PC-9 (cell line): ENCODE measurements at regions not wholly inside any gene's neighbourhood (a gene's known extent, or its start where the extent isn't known, plus 50 kb on each side); places are given as distances from the start of the nearest gene placed in this dataset.
"Not testable (repeated sequence)": the region's sequence is repeated elsewhere in the genome, so short reads cannot be mapped to it uniquely, and the experiment has no call there.

Source experiments
- EZH2 ChIP-seq: fragments of 200-600 bp; sonication (generic); IDR thresholded peaks from 2 replicates; pipeline ENCODE4 v1.8.0; 2017; ENCODE audit warnings: antibody characterized with exemption, low read depth
- TF ChIP-seq, protein P1 (sequence below): fragments of 200-600 bp; sonication (generic); conservative IDR thresholded peaks from 2 replicates; pipeline ENCODE4 v1.6.1; 2017; ENCODE audit warnings: mixed run types, antibody characterized with exemption, mild to moderate bottlenecking, moderate library complexity

DNA sequence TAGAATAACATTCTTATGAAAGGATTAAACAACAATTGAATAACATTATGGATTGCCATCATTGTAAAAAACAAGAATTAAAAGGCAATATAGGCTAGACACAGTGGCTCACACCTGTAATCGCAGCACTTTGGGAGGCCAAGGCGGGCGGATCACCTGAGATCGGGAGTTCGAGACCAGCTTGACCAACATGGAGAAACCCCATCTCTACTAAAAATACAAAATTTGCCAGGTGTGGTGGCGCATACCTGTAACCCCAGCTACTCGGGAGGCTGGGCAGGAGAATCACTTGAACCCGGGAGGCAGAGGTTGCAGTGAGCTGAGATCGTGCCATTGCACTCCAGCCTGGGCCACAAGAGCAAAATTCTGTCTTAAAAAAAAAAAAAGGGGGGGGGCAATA is 63.2 kb downstream of the OR2B2 start:
- TF ChIP-seq, protein P1, sequence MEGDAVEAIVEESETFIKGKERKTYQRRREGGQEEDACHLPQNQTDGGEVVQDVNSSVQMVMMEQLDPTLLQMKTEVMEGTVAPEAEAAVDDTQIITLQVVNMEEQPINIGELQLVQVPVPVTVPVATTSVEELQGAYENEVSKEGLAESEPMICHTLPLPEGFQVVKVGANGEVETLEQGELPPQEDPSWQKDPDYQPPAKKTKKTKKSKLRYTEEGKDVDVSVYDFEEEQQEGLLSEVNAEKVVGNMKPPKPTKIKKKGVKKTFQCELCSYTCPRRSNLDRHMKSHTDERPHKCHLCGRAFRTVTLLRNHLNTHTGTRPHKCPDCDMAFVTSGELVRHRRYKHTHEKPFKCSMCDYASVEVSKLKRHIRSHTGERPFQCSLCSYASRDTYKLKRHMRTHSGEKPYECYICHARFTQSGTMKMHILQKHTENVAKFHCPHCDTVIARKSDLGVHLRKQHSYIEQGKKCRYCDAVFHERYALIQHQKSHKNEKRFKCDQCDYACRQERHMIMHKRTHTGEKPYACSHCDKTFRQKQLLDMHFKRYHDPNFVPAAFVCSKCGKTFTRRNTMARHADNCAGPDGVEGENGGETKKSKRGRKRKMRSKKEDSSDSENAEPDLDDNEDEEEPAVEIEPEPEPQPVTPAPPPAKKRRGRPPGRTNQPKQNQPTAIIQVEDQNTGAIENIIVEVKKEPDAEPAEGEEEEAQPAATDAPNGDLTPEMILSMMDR: not testable (repeated sequence)
- not testable (repeated sequence) for TF ChIP-seq EZH2
